Spleen (tissue), 11 donors: ENCODE measurements at regions not wholly inside any gene's neighbourhood (a gene's known extent, or its start where the extent isn't known, plus 50 kb on each side); places are given as distances from the start of the nearest gene placed in this dataset.

Source experiments
- DNase-seq: peaks from one replicate; pipeline ENCODE4 v3.0.0-alpha.2; 2020
- H3K27ac ChIP-seq, 8 donors: fragments of 200-600 bp; sonication (generic) in 7 of 8; 1 replicate in 4 of 8; 2 replicates in 4 of 8; pipeline versions ENCODE4 v1.5.0 to v1.8.0; 2016 to 2021; ENCODE audit warnings: inconsistent platforms in 4 of 8, mild to moderate bottlenecking in 4 of 8, moderate library complexity in 1 of 8
- H3K27me3 ChIP-seq, 7 donors: fragments of 200-600 bp; sonication (generic) in 6 of 7; replicated peaks in 1 of 7; 1 replicate in 4 of 7; 2 replicates in 3 of 7; pipeline versions ENCODE4 v1.5.0 to v1.8.0; 2016 to 2021; ENCODE audit warnings: inconsistent platforms in 3 of 7, mild to moderate bottlenecking in 1 of 7
- H3K36me3 ChIP-seq, 6 donors: fragments of 200-600 bp; sonication (generic) in 5 of 6; 1 replicate in 4 of 6; 2 replicates in 2 of 6; pipeline versions ENCODE4 v1.5.0 to v1.8.0; 2016 to 2021; ENCODE audit warnings: inconsistent platforms in 2 of 6
- H3K4me1 ChIP-seq, 6 donors: fragments of 200-600 bp; sonication (generic) in 5 of 6; 1 replicate in 3 of 6; 2 replicates in 3 of 6; pipeline versions ENCODE4 v1.5.0 to v1.8.0; 2016 to 2021; ENCODE audit warnings: inconsistent platforms in 3 of 6
- H3K4me3 ChIP-seq, 8 donors: fragments of 200-600 bp; sonication (generic) in 7 of 8; 1 replicate in 4 of 8; 2 replicates in 4 of 8; pipeline versions ENCODE4 v1.5.0 to v1.8.0; 2016 to 2021; ENCODE audit warnings: inconsistent platforms in 4 of 8, mild to moderate bottlenecking in 4 of 8, moderate library complexity in 2 of 8
- H3K9me3 ChIP-seq, 8 donors: fragments of 200-600 bp; sonication (generic) in 7 of 8; 1 replicate in 4 of 8; 2 replicates in 4 of 8; pipeline versions ENCODE4 v1.5.0 to v1.8.0; 2016 to 2021; ENCODE audit warnings: inconsistent platforms in 4 of 8
- POLR2A ChIP-seq, 3 donors: fragments of 450-650 bp; IDR thresholded peaks; one replicate each; pipeline ENCODE4 v1.5.1; 2017; ENCODE audit warnings: antibody characterized with exemption in 3 of 3, mild to moderate bottlenecking in 1 of 3
- POLR2AphosphoS5 ChIP-seq, 3 donors: sonication (generic); formaldehyde crosslinking; IDR thresholded peaks; one replicate each; pipeline ENCODE4 v1.5.1; 2017; ENCODE audit warnings: antibody characterized with exemption in 3 of 3
- WGBS, 5 donors: extraction: QIAGEN DNeasy Blood & Tissue Kit in 3 of 5; methylation state at CpG; one replicate each; pipeline versions ENCODE4 v1.1.5 to v1.1.7; 2013 to 2018; 5-methylcytosine and 5-hydroxymethylcytosine counted together
- intact Hi-C: fragments of 100-400 bp; cut with DNase I; formaldehyde crosslinking; loops from one replicate; pipeline ENCODE4 v1.15.0; 2023; ENCODE audit warnings: low total_unique reads
- TF ChIP-seq, protein P1 (sequence below), 11 experiments: fragments of 200-600 bp in 7 of 11; fragments of 450-650 bp in 4 of 11; sonication (generic) in 4 of 11; IDR thresholded peaks in 8 of 11; conservative IDR thresholded peaks in 3 of 11; 1 replicate in 7 of 11; 2 replicates in 4 of 11; pipeline versions ENCODE4 v1.4.0 to v1.8.0; 2016 to 2021; ENCODE audit warnings: antibody characterized with exemption in 11 of 11, inconsistent platforms in 4 of 11, mild to moderate bottlenecking in 1 of 11
- donor health status: healthy with polysubstance abuse.
- donor health status: DM: no; HTN: no; CAD: no; lungs with moderate emphysema.
- donor health status: DM: no; HTN: no; CAD: no.
- donor health status: Bipolar disorder and iron deficiency.
- donor health status: healthy.
- donor health status: DM: no; HTN: no; CAD: no.
- donor health status: DM: yes; HTN: yes; CAD: no.

DNA sequence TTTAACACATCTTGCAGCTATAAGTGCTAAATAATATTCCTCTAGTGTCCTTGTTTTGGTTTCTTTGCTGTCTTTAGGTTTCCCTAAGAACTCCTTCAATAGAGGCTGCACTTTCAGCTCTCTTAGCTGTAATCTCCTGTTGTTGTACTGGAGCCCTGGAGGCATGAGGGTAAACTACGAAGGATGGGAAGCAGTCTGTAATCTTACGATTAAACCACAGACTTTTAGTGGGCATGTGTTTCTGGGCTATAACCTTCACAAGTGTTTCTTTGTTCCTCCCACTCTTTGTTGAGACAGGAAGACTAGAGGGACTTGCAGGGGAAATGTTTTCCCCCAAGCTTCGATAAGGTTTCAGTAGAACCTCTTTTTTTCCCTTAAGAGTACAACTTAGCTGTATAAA lies 1058.1 kb downstream of the NSUN3 start:
- H3K4me3 ChIP-seq: no peak overlapping the region
- no peaks in the 10 kb centered on the region for H3K27me3 ChIP-seq
- DNase-seq: no peak
- peaks cover 0 to 7% (median 0%) of the 10 kb centered on the region in 8 donors for H3K9me3 ChIP-seq
- H3K27ac ChIP-seq: no peak overlapping the region
- WGBS, 5 donors: 25 to 39% (median 31%) methylated on average over 3 of the region's 3 CpGs
- no peaks in the 10 kb centered on the region for H3K4me1 ChIP-seq
- no peaks in the 10 kb centered on the region for H3K36me3 ChIP-seq
- TF ChIP-seq, protein P1, sequence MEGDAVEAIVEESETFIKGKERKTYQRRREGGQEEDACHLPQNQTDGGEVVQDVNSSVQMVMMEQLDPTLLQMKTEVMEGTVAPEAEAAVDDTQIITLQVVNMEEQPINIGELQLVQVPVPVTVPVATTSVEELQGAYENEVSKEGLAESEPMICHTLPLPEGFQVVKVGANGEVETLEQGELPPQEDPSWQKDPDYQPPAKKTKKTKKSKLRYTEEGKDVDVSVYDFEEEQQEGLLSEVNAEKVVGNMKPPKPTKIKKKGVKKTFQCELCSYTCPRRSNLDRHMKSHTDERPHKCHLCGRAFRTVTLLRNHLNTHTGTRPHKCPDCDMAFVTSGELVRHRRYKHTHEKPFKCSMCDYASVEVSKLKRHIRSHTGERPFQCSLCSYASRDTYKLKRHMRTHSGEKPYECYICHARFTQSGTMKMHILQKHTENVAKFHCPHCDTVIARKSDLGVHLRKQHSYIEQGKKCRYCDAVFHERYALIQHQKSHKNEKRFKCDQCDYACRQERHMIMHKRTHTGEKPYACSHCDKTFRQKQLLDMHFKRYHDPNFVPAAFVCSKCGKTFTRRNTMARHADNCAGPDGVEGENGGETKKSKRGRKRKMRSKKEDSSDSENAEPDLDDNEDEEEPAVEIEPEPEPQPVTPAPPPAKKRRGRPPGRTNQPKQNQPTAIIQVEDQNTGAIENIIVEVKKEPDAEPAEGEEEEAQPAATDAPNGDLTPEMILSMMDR (IDR thresholded peaks at IDR 0.05 in 8 of 11, conservative IDR thresholded peaks at IDR 0.05 in 3 of 11): no peak
- no peak for TF ChIP-seq POLR2AphosphoS5 (IDR thresholded peaks at IDR 0.05)
- TF ChIP-seq POLR2A (IDR thresholded peaks at IDR 0.05): no peak
- intact Hi-C loops: no loop called here

DNA sequence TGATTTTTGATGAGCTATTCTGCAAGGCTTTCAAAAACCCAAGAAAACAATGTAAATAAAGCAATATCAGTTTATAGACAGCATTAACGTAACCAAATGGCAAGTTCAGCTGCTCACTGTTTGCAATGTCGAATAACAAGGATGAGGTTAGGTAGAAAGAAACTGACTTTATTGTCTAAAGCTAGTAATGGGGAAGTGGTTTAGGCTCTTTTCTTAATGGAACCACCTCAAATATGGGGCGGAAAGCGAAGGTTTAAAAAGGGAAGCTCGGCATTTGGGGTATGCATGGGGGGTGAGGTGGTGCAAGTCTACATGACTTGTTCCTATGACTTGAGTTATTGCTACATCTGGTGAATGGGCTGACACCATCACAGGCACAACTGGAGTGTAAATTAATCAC lies 1060.2 kb downstream of the NSUN3 start:
- no peaks in the 10 kb centered on the region for H3K4me1 ChIP-seq
- no peak overlapping the region for H3K27ac ChIP-seq
- H3K4me3 ChIP-seq: no peak overlapping the region
- 66 to 87% (median 76%) methylated on average over 5 of the region's 5 CpGs for WGBS, 5 donors
- DNase-seq: no peak
- H3K9me3 ChIP-seq: peaks cover 0 to 7% (median 0%) of the 10 kb centered on the region in 8 donors
- intact Hi-C loops: no loop called here
- TF ChIP-seq, protein P1 (IDR thresholded peaks at IDR 0.05 in 8 of 11, conservative IDR thresholded peaks at IDR 0.05 in 3 of 11): no peak
- TF ChIP-seq POLR2A (IDR thresholded peaks at IDR 0.05) (no peak), POLR2AphosphoS5 (IDR thresholded peaks at IDR 0.05) (no peak)
- H3K27me3 ChIP-seq: no peaks in the 10 kb centered on the region
- H3K36me3 ChIP-seq: no peaks in the 10 kb centered on the region

DNA sequence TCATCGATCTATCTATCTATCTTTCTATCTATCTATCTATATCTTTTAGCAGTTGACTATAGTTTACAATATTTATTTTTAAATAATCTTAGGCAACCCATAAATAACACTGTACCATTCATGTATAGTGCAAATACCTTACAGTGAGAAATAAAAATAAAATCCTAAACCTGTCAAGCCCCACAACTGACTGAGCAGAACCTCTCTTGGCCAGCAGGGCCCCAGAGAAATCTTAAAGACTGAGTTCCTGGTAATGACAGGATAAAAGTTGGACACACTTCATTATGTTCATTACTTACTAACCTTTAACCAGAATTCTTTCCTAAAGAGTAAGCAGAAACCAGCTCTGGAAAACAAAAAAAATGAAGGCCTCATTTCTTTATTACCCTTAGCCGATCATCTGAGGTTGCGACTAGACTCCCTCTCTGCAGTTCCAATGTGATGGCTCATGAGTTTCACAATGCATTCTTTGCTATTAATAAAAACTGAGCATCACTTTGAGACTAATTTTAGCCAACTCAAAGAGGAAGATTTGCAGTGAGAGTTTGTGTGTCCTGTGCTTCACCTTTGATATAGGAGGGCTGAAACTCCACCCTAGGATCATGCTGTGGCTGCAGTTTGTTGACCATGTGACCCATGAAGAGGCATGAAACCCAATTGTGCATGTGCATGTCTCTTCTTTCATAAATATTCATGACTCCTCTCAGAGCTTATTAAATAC lies 1072.0 kb downstream of the NSUN3 start:
- H3K36me3 ChIP-seq: no peaks in the 10 kb centered on the region
- no peak overlapping the region for H3K4me3 ChIP-seq
- TF ChIP-seq POLR2AphosphoS5 (IDR thresholded peaks at IDR 0.05) (no peak), POLR2A (IDR thresholded peaks at IDR 0.05) (no peak)
- TF ChIP-seq, protein P1 (IDR thresholded peaks at IDR 0.05 in 8 of 11, conservative IDR thresholded peaks at IDR 0.05 in 3 of 11): no peak
- H3K27me3 ChIP-seq: no peaks in the 10 kb centered on the region
- WGBS, 5 donors: 86 to 92% (median 87%) methylated on average over 3 of the region's 3 CpGs
- DNase-seq: no peak
- peaks cover 0 to 3% (median 0%) of the 10 kb centered on the region in 8 donors for H3K9me3 ChIP-seq
- no peak overlapping the region for H3K27ac ChIP-seq
- no peaks in the 10 kb centered on the region for H3K4me1 ChIP-seq
- intact Hi-C loops: no loop called here

DNA sequence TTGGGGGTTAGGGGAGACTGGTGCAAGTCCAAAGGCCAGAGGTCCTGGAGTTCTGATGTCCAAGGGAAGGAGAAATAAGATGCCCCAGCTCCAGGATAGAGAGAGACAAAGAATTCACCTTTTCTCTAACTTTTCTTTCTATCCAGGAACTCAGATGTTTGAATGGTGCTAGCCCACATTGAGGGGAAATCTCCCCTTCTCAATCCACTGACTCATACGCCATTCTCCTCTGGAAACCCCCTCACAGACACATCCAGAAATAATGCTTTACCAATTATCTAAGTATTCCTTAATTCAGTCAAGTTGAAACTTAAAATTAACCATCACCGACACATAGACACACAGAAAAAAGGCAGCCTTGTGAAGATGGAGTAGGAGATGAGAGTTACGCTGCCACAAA lies 1085.2 kb downstream of the NSUN3 start:
- intact Hi-C loops: no loop called here
- no peak for TF ChIP-seq POLR2A (IDR thresholded peaks at IDR 0.05)
- TF ChIP-seq, protein P1 (IDR thresholded peaks at IDR 0.05 in 8 of 11, conservative IDR thresholded peaks at IDR 0.05 in 3 of 11): no peak
- no peak for TF ChIP-seq POLR2AphosphoS5 (IDR thresholded peaks at IDR 0.05)

More for the DNA sequence above, 1085.2 kb downstream of the NSUN3 start:
- DNase-seq: no peak
- Histone ChIP-seq H3K4me3 (no peak overlapping the region), H3K4me1 (no peaks in the 10 kb centered on the region), H3K27ac (no peak overlapping the region), H3K9me3 (no peaks in the 10 kb centered on the region), H3K36me3 (no peaks in the 10 kb centered on the region), H3K27me3 (no peaks in the 10 kb centered on the region)
- 83 to 93% (median 87%) methylated on average over 3 of the region's 3 CpGs for WGBS, 5 donors
